ENCODE measurements at regions not wholly inside any gene's neighbourhood (a gene's known extent, or its start where the extent isn't known, plus 50 kb on each side); places are given as distances from the start of the nearest gene placed in this dataset.

DNA sequence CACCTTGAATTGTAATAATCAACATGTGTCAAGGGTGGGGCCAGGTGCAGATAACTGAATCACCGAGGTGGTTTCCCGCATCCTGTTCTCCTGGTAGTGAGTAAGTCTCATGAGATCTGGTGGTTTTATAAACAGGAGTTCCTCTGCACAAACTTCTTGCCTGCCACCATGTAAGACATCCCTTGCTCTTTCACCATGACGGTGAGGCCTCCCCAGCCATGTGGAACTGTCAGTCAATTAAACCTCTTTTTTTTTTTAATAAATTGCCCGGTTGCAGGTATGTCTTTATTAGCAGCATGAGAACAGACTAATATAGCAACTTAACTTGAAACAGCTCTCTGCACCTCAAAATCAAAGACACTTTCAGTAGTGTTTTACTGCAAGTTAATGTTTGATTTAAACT, 121.6 kb downstream of the OGFRL1 start:
- TF ChIP-seq, protein P1, sequence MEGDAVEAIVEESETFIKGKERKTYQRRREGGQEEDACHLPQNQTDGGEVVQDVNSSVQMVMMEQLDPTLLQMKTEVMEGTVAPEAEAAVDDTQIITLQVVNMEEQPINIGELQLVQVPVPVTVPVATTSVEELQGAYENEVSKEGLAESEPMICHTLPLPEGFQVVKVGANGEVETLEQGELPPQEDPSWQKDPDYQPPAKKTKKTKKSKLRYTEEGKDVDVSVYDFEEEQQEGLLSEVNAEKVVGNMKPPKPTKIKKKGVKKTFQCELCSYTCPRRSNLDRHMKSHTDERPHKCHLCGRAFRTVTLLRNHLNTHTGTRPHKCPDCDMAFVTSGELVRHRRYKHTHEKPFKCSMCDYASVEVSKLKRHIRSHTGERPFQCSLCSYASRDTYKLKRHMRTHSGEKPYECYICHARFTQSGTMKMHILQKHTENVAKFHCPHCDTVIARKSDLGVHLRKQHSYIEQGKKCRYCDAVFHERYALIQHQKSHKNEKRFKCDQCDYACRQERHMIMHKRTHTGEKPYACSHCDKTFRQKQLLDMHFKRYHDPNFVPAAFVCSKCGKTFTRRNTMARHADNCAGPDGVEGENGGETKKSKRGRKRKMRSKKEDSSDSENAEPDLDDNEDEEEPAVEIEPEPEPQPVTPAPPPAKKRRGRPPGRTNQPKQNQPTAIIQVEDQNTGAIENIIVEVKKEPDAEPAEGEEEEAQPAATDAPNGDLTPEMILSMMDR (IDR thresholded peaks at IDR 0.05): no peak
- no peak for TF ChIP-seq POLR2A (IDR thresholded peaks at IDR 0.05)
